Sigmoid colon (tissue), 4 donors: ENCODE measurements at regions not wholly inside any gene's neighbourhood (a gene's known extent, or its start where the extent isn't known, plus 50 kb on each side); places are given as distances from the start of the nearest gene placed in this dataset.

ENCODE experiments used
- CTCF ChIP-seq, 4 experiments: fragments of 450-650 bp in 3 of 4; fragments of 200-600 bp in 1 of 4; IDR thresholded peaks; one replicate each; pipeline ENCODE4 v1.5.1; 2016 to 2019; ENCODE audit warnings: antibody characterized with exemption in 4 of 4, mild to moderate bottlenecking in 3 of 4, moderate library complexity in 2 of 4
- POLR2AphosphoS5 ChIP-seq, 4 donors: sonication (generic); formaldehyde crosslinking; IDR thresholded peaks; one replicate each; pipeline ENCODE4 v1.6.1; 2017; ENCODE audit warnings: antibody characterized with exemption in 4 of 4

- TF ChIP-seq CTCF (IDR thresholded peaks at IDR 0.05) (no peak), POLR2AphosphoS5 (IDR thresholded peaks at IDR 0.05) (no peak)
These were observed 198.9 kb upstream of the SLC16A7 start for GRCh38 chr12:59396919-59397318.
